D721Med (cell line): ENCODE measurements at regions not wholly inside any gene's neighbourhood (a gene's known extent, or its start where the extent isn't known, plus 50 kb on each side); places are given as distances from the start of the nearest gene placed in this dataset.

Experiments
- DNase-seq: peaks from one replicate; pipeline ENCODE4 v3.0.0; 2011; ENCODE audit warnings: low spot score; ENCODE audit not compliant: insufficient read length
- FAIRE-seq: peaks from 2 replicates; lab custom pipeline; 2011; peaks lifted over from hg19 to GRCh38; lab: Jason Lieb, UNC
- CTCF ChIP-seq: IDR thresholded peaks from 2 replicates; pipeline ENCODE4 v1.5.1; 2012; ENCODE audit warnings: mild to moderate bottlenecking, control low read depth; ENCODE audit not compliant: insufficient read depth; ENCODE audit errors: missing control alignments

- no peak for FAIRE-seq
- no peak for TF ChIP-seq CTCF
- no peak for DNase-seq
Measured at GRCh38 chr1:87951409-87951808, 622.7 kb downstream of the LMO4 start.

- TF ChIP-seq CTCF: no peak
- FAIRE-seq (no peak), DNase-seq (no peak)
Measured at GRCh38 chr1:87951852-87952251, 623.2 kb downstream of the LMO4 start.

- no peak for TF ChIP-seq CTCF
- DNase-seq (no peak), FAIRE-seq (no peak)
Measured at GRCh38 chr1:87953121-87953520, 624.4 kb downstream of the LMO4 start.

GRCh38 chr1:87953732-87954344 is 625.2 kb downstream of the LMO4 start:
- peak; percentile 16 for FAIRE-seq
- TF ChIP-seq CTCF: peak; percentile 76
- DNase-seq: peak; percentile 20

GRCh38 chr1:87955038-87955437 is 626.4 kb downstream of the LMO4 start:
- no peak for FAIRE-seq
- no peak for TF ChIP-seq CTCF
- DNase-seq: no peak

GRCh38 chr1:87956072-87956471 is 627.4 kb downstream of the LMO4 start:
- TF ChIP-seq CTCF: no peak
- no peak for DNase-seq
- no peak for FAIRE-seq

GRCh38 chr1:87956750-87957149 is 628.1 kb downstream of the LMO4 start:
- TF ChIP-seq CTCF: no peak
- DNase-seq (no peak), FAIRE-seq (peak; percentile 51)
